ENCODE measurements at regions not wholly inside any gene's neighbourhood (a gene's known extent, or its start where the extent isn't known, plus 50 kb on each side); places are given as distances from the start of the nearest gene placed in this dataset.
"Not testable (repeated sequence)": the region's sequence is repeated elsewhere in the genome, so short reads cannot be mapped to it uniquely, and the experiment has no call there.

- TF ChIP-seq CTCF, POLR2A (IDR thresholded peaks at IDR 0.05): not testable (repeated sequence)
Observed at GRCh38 chr6:26754801-26755200, 95.3 kb upstream of the ZNF322 start.
